Activated T-cell treated with anti-CD3 and anti-CD28 coated beads for 1 hour (primary cell): ENCODE measurements at regions not wholly inside any gene's neighbourhood (a gene's known extent, or its start where the extent isn't known, plus 50 kb on each side); places are given as distances from the start of the nearest gene placed in this dataset.

Experiments
- DNase-seq: peaks from one replicate; pipeline ENCODE4 v3.0.0-alpha.2; 2020; ENCODE audit warnings: low read depth

GRCh38 chr7:106606120-106606519 is 54.8 kb downstream of the CCDC71L start:
- DNase-seq: no peak

- no peak for DNase-seq
These were observed 56.0 kb downstream of the CCDC71L start for GRCh38 chr7:106604971-106605370.

GRCh38 chr7:106604303-106604924 is 56.5 kb downstream of the CCDC71L start:
- no peak for DNase-seq

- no peak for DNase-seq
These were observed 57.6 kb downstream of the CCDC71L start for GRCh38 chr7:106603346-106603745.

GRCh38 chr7:106602062-106602461 is 58.9 kb downstream of the CCDC71L start:
- DNase-seq: no peak

GRCh38 chr7:106600569-106601373 is 60.2 kb downstream of the CCDC71L start:
- no peak for DNase-seq

GRCh38 chr7:106599343-106599698 is 61.6 kb downstream of the CCDC71L start:
- no peak for DNase-seq

GRCh38 chr7:106598663-106599342 is 62.2 kb downstream of the CCDC71L start:
- DNase-seq: peak; percentile 23

GRCh38 chr7:106597751-106598546 is 63.0 kb downstream of the CCDC71L start:
- DNase-seq: no peak

- DNase-seq: no peak
These were observed 63.9 kb downstream of the CCDC71L start for GRCh38 chr7:106597014-106597413.

GRCh38 chr7:106595922-106596321 is 65.0 kb downstream of the CCDC71L start:
- DNase-seq: no peak

GRCh38 chr7:106593028-106593417 is 67.9 kb downstream of the CCDC71L start:
- DNase-seq: no peak

GRCh38 chr7:106592282-106593027 is 68.5 kb downstream of the CCDC71L start:
- no peak for DNase-seq

GRCh38 chr7:106591146-106591545 is 69.8 kb downstream of the CCDC71L start:
- DNase-seq: no peak

GRCh38 chr7:106590209-106590816 is 70.6 kb downstream of the CCDC71L start:
- no peak for DNase-seq

GRCh38 chr7:106589198-106589879 is 71.6 kb downstream of the CCDC71L start:
- DNase-seq: no peak

- no peak for DNase-seq
These were observed 72.3 kb downstream of the CCDC71L start for GRCh38 chr7:106588422-106589197.

- no peak for DNase-seq
These were observed 75.8 kb downstream of the CCDC71L start for GRCh38 chr7:106584914-106585759.
